ENCODE measurements at regions not wholly inside any gene's neighbourhood (a gene's known extent, or its start where the extent isn't known, plus 50 kb on each side); places are given as distances from the start of the nearest gene placed in this dataset.

DNA sequence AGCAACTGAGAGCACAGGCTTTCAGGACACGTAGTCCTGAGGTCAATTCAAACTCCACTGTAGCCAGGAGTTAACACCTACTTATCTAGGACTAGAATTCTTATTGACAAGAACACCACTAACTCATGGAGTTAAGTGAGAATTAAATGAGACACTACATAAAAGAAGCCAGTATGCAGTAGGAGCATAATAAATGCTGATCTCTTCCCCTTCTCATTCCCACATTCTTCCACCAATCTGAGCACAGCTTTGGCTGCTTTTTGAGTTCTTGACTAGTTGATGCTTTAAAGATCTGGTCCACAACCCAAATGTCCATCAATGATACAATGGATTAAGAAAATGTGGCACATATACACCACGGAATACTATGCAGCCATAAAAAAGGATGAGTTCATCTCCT is 55.2 kb downstream of the TTC32 start:
- Histone ChIP-seq H3K4me3 (ENCODE audit: low read length) (no peak overlapping the region), H3K27me3 (ENCODE audit: control insufficient read depth, insufficient read depth, low read length) (no peaks in the 10 kb centered on the region), H3K9ac (ENCODE audit: low read length) (no peak overlapping the region), H3K27ac (ENCODE audit: low read length) (no peak overlapping the region), H3K4me1 (ENCODE audit: control insufficient read depth, low read depth, low read length) (no peaks in the 10 kb centered on the region), H3K36me3 (ENCODE audit: control insufficient read depth, low read depth, low read length) (no peaks in the 10 kb centered on the region), H3K9me3 (ENCODE audit: control insufficient read depth, low read depth, low read length) (no peaks in the 10 kb centered on the region)

- H3K27me3 ChIP-seq (ENCODE audit: control insufficient read depth, insufficient read depth, low read length) = no peaks in the 10 kb centered on the region
- H3K9me3 ChIP-seq (ENCODE audit: control insufficient read depth, low read depth, low read length) = no peaks in the 10 kb centered on the region
- H3K9ac ChIP-seq (ENCODE audit: low read length) = no peak overlapping the region
- no peaks in the 10 kb centered on the region for H3K4me1 ChIP-seq (ENCODE audit: control insufficient read depth, low read depth, low read length)
- H3K27ac ChIP-seq (ENCODE audit: low read length) = no peak overlapping the region
- H3K4me3 ChIP-seq (ENCODE audit: low read length) = no peak overlapping the region
- H3K36me3 ChIP-seq (ENCODE audit: control insufficient read depth, low read depth, low read length) = no peaks in the 10 kb centered on the region
Observed at GRCh38 chr2:19846030-19846429, 55.8 kb downstream of the TTC32 start.

DNA sequence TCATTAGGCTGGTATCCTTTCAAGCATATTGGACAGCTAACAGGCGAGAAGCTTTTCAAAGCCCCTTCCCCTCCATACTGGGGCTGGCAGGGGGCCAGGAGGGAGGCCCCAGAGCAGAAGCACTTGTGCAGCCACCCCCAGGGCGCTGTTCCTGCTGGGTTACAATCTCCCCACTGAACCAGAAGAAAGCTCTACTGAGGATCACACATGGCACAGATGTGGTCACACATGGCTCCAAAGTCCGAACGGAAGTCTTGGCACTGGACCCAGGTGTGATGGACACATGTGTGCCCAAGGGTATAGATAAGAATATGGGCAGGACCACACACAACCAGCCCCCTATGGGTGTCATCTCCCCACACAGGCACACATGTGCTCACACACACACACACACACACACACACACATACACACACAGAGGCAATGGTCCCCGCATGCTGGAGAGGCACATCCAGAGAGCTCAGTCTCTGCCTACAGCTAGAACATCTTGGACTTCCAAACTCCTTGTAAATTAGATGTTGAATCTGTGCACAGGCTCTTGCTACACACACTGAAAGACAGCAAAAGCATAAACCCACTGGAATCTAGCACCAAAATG is 56.4 kb downstream of the TTC32 start:
- Histone ChIP-seq H3K27me3 (ENCODE audit: control insufficient read depth, insufficient read depth, low read length) (no peaks in the 10 kb centered on the region), H3K4me1 (ENCODE audit: control insufficient read depth, low read depth, low read length) (no peaks in the 10 kb centered on the region), H3K9me3 (ENCODE audit: control insufficient read depth, low read depth, low read length) (no peaks in the 10 kb centered on the region), H3K9ac (ENCODE audit: low read length) (no peak overlapping the region), H3K36me3 (ENCODE audit: control insufficient read depth, low read depth, low read length) (no peaks in the 10 kb centered on the region), H3K27ac (ENCODE audit: low read length) (no peak overlapping the region), H3K4me3 (ENCODE audit: low read length) (no peak overlapping the region)

- Histone ChIP-seq H3K4me3 (ENCODE audit: low read length) (no peak overlapping the region), H3K36me3 (ENCODE audit: control insufficient read depth, low read depth, low read length) (no peaks in the 10 kb centered on the region), H3K9ac (ENCODE audit: low read length) (no peak overlapping the region), H3K27me3 (ENCODE audit: control insufficient read depth, insufficient read depth, low read length) (no peaks in the 10 kb centered on the region), H3K4me1 (ENCODE audit: control insufficient read depth, low read depth, low read length) (no peaks in the 10 kb centered on the region), H3K27ac (ENCODE audit: low read length) (no peak overlapping the region), H3K9me3 (ENCODE audit: control insufficient read depth, low read depth, low read length) (no peaks in the 10 kb centered on the region)
Observed at GRCh38 chr2:19844750-19845149, 57.0 kb downstream of the TTC32 start.

DNA sequence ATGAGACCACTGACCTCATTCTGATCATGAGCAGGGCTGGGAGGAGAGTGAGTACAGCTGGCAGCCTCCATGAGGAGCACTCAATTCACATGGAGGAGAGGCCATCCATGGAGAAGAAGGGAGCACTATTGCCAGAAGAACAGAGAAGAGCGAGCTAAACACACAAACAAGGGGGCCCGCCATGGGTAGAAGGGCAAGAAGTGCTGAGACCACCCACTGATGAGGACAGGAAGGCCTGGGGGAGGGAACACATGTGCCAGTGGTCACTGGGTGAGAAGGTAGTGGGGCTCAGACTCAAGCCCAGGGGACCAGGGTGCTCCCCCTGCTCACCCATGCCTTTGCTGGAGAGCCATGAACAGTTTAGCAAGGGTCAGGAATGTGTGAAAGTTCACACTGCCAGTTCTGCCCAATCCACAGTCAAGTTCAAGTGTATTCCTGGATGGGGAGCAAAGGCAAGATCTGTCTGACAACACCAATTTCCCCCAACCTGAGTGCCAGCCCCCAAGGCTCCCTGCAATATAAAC is 57.7 kb downstream of the TTC32 start:
- H3K4me1 ChIP-seq (ENCODE audit: control insufficient read depth, low read depth, low read length) = no peaks in the 10 kb centered on the region

DNA sequence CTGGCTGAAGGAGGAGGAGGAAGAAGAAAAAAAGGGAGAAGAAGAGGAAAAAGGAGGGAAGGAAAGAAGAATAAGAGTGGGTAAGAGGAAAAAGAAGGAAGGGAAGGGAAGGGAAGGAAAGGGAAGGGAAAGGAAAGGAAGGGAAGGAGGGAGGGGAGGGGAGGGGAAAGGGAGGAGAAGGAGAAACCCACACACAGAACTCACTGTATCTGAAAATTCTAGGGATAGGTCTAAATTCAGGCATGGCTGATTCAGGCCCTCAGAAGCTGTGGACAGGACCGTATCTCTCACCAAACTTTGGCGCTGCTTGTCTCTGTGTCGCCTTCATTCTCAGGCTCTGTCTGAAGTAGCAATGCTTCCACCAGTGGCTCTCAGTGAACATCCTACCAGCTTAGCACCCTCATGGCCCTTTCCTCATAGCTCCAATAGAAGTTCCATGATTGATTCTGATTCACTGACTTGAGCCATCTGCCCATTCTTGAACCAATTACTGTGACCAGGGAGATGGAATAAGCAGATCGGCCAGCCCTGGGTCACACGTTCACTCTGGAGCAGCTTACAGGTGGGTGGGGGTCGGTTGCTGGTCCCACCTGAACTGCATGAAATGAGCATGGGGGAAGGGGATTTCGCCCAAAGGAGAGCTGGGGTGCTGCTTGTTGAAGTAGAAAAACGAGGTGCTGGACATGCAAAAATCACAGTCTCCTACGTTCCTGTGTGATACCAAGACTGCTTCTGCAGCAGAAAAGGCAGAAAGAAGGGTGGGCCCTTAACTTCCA is 59.7 kb downstream of the TTC32 start:
- no peaks in the 10 kb centered on the region for H3K4me1 ChIP-seq (ENCODE audit: control insufficient read depth, low read depth, low read length)
- H3K9ac ChIP-seq (ENCODE audit: low read length) = no peak overlapping the region
- H3K9me3 ChIP-seq (ENCODE audit: control insufficient read depth, low read depth, low read length) = no peaks in the 10 kb centered on the region
- H3K27me3 ChIP-seq (ENCODE audit: control insufficient read depth, insufficient read depth, low read length) = no peaks in the 10 kb centered on the region
- H3K27ac ChIP-seq (ENCODE audit: low read length) = no peak overlapping the region
- H3K36me3 ChIP-seq (ENCODE audit: control insufficient read depth, low read depth, low read length) = no peaks in the 10 kb centered on the region
- H3K4me3 ChIP-seq (ENCODE audit: low read length) = no peak overlapping the region

More for the DNA sequence above, 57.7 kb downstream of the TTC32 start:
- no peak overlapping the region for H3K9ac ChIP-seq (ENCODE audit: low read length)
- no peak overlapping the region for H3K27ac ChIP-seq (ENCODE audit: low read length)
- no peaks in the 10 kb centered on the region for H3K27me3 ChIP-seq (ENCODE audit: control insufficient read depth, insufficient read depth, low read length)
- no peak overlapping the region for H3K4me3 ChIP-seq (ENCODE audit: low read length)
- H3K9me3 ChIP-seq (ENCODE audit: control insufficient read depth, low read depth, low read length) = no peaks in the 10 kb centered on the region
- no peaks in the 10 kb centered on the region for H3K36me3 ChIP-seq (ENCODE audit: control insufficient read depth, low read depth, low read length)

DNA sequence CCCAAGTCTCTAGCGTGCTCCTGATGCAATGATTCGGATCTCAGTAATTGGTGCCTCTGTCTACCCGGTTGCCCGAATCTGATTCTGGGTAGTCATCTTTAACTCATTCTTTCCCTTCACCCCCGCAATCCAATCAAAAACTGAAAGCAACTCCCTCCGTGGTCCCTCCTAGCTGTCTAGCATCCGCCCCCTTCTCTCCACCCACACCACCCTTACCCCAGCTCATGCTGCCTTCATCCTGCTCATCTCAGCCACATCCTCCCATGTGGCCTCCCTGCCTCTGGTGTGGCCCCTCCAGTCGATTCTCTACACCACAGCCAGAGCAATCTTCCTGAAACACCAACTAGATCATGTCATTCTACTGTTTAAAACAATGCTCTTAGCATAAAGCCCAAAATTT is 62.3 kb downstream of the TTC32 start:
- H3K27ac ChIP-seq (ENCODE audit: low read length) = no peak overlapping the region
- H3K4me3 ChIP-seq (ENCODE audit: low read length) = no peak overlapping the region
- H3K4me1 ChIP-seq (ENCODE audit: control insufficient read depth, low read depth, low read length) = no peaks in the 10 kb centered on the region
- no peaks in the 10 kb centered on the region for H3K36me3 ChIP-seq (ENCODE audit: control insufficient read depth, low read depth, low read length)
- no peaks in the 10 kb centered on the region for H3K27me3 ChIP-seq (ENCODE audit: control insufficient read depth, insufficient read depth, low read length)
- H3K9me3 ChIP-seq (ENCODE audit: control insufficient read depth, low read depth, low read length) = no peaks in the 10 kb centered on the region
- no peak overlapping the region for H3K9ac ChIP-seq (ENCODE audit: low read length)

DNA sequence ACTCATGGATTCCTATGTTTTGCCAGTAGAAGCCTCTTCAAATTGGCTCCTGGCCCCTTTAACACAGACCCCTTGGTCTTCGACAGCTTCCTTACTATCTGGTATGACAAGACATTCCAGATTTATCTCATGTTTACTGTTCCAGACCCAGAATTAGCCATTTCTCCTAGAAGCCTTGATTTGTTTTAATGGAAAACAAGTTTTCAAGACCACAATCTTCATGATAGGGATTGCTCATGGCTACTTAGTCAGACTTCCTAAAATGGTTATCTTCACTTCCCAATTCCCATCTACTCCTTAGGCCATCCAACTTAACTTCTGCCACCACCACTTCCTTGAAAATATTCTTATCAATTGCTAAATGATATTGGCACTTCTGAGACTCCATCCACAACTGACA is 63.2 kb downstream of the TTC32 start:
- Histone ChIP-seq H3K4me1 (ENCODE audit: control insufficient read depth, low read depth, low read length) (no peaks in the 10 kb centered on the region), H3K27ac (ENCODE audit: low read length) (no peak overlapping the region), H3K9ac (ENCODE audit: low read length) (no peak overlapping the region), H3K27me3 (ENCODE audit: control insufficient read depth, insufficient read depth, low read length) (no peaks in the 10 kb centered on the region), H3K4me3 (ENCODE audit: low read length) (no peak overlapping the region), H3K9me3 (ENCODE audit: control insufficient read depth, low read depth, low read length) (no peaks in the 10 kb centered on the region), H3K36me3 (ENCODE audit: control insufficient read depth, low read depth, low read length) (no peaks in the 10 kb centered on the region)

- H3K27ac ChIP-seq (ENCODE audit: low read length) = no peak overlapping the region
- H3K4me1 ChIP-seq (ENCODE audit: control insufficient read depth, low read depth, low read length) = no peaks in the 10 kb centered on the region
- H3K9me3 ChIP-seq (ENCODE audit: control insufficient read depth, low read depth, low read length) = no peaks in the 10 kb centered on the region
- H3K9ac ChIP-seq (ENCODE audit: low read length) = no peak overlapping the region
- H3K27me3 ChIP-seq (ENCODE audit: control insufficient read depth, insufficient read depth, low read length) = no peaks in the 10 kb centered on the region
- no peaks in the 10 kb centered on the region for H3K36me3 ChIP-seq (ENCODE audit: control insufficient read depth, low read depth, low read length)
- H3K4me3 ChIP-seq (ENCODE audit: low read length) = no peak overlapping the region
Observed at GRCh38 chr2:19837235-19837766, 64.5 kb downstream of the TTC32 start.

DNA sequence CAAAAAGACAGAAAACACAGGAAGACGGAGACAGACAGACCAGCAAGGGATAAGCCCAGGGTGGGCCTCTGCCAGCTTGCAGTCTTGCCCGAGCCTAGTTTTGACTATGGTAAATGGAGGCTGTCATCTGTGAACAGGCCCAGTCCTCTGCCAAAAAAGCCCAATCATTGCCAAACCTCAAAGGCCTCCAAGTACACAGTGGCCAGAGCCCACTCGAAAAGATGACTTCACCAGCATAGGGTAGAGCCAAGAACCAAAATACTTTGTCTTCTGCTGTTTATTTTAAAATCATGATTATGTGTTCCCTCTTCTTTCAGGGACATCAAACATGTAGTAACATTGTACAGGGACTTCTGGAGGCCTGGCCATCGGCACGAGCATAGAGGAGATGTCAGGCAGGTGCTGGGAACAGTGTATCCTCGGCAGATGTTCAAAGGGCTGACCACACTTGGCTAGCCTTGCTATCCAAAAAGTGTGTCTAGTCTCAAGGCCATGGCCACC is 66.0 kb downstream of the TTC32 start:
- Histone ChIP-seq H3K27me3 (ENCODE audit: control insufficient read depth, insufficient read depth, low read length) (no peaks in the 10 kb centered on the region), H3K4me1 (ENCODE audit: control insufficient read depth, low read depth, low read length) (no peaks in the 10 kb centered on the region), H3K36me3 (ENCODE audit: control insufficient read depth, low read depth, low read length) (no peaks in the 10 kb centered on the region)

DNA sequence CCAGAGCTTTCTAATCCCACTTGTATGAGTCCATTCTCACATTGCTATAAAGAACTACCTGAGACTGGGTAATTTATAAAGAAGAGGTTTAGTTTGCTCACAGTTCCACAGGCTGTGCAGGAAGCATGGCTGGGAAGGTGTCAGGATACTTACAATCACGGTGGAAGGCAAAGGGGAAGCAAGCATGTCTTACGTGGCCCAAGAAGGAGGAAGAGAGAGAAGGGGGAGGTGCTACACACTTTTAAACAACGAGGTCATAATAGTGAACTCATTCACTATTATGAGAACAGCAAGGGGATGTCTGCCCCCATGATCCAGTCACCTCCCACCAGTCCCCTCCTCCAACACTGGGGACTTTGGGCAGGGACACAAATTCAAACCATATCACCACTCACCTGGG is 67.8 kb downstream of the TTC32 start:
- Histone ChIP-seq H3K9me3 (ENCODE audit: control insufficient read depth, low read depth, low read length) (no peaks in the 10 kb centered on the region), H3K27me3 (ENCODE audit: control insufficient read depth, insufficient read depth, low read length) (no peaks in the 10 kb centered on the region), H3K9ac (ENCODE audit: low read length) (no peak overlapping the region), H3K27ac (ENCODE audit: low read length) (no peak overlapping the region), H3K4me3 (ENCODE audit: low read length) (no peak overlapping the region), H3K4me1 (ENCODE audit: control insufficient read depth, low read depth, low read length) (no peaks in the 10 kb centered on the region), H3K36me3 (ENCODE audit: control insufficient read depth, low read depth, low read length) (no peaks in the 10 kb centered on the region)

More for the DNA sequence above, 66.0 kb downstream of the TTC32 start:
- no peak overlapping the region for H3K4me3 ChIP-seq (ENCODE audit: low read length)
- no peaks in the 10 kb centered on the region for H3K9me3 ChIP-seq (ENCODE audit: control insufficient read depth, low read depth, low read length)
- no peak overlapping the region for H3K9ac ChIP-seq (ENCODE audit: low read length)
- no peak overlapping the region for H3K27ac ChIP-seq (ENCODE audit: low read length)

Measured in iPS-18a (cell line).